Ishikawa (cell line): ENCODE measurements at regions not wholly inside any gene's neighbourhood (a gene's known extent, or its start where the extent isn't known, plus 50 kb on each side); places are given as distances from the start of the nearest gene placed in this dataset.

Experiments used
- CEBPB ChIP-seq: IDR thresholded peaks from 2 replicates; pipeline ENCODE4 v1.6.1; 2012
- CREB1 ChIP-seq: IDR thresholded peaks from 2 replicates; pipeline ENCODE4 v1.6.1; 2012; ENCODE audit warnings: low read depth
- EGR1 ChIP-seq: IDR thresholded peaks from 2 replicates; pipeline ENCODE4 v1.6.1; 2012
- EP300 ChIP-seq: IDR thresholded peaks from 2 replicates; pipeline ENCODE4 v1.6.1; 2012; ENCODE audit warnings: borderline replicate concordance
- FOXM1 ChIP-seq: IDR thresholded peaks from 2 replicates; pipeline ENCODE4 v1.6.1; 2012; ENCODE audit warnings: low read depth, borderline replicate concordance
- MAX ChIP-seq: IDR thresholded peaks from 2 replicates; pipeline ENCODE4 v1.6.1; 2012
- NFIC ChIP-seq: IDR thresholded peaks from 2 replicates; pipeline ENCODE4 v1.6.1; 2012
- RAD21 ChIP-seq: IDR thresholded peaks from 2 replicates; pipeline ENCODE4 v1.6.1; 2012; ENCODE audit warnings: low read depth
- REST ChIP-seq: IDR thresholded peaks from 2 replicates; pipeline ENCODE4 v1.6.1; 2012; ENCODE audit warnings: low read depth, mild to moderate bottlenecking
- TAF1 ChIP-seq: IDR thresholded peaks from 2 replicates; pipeline ENCODE4 v1.6.1; 2012; ENCODE audit warnings: low read depth, mild to moderate bottlenecking
- TCF12 ChIP-seq: IDR thresholded peaks from 2 replicates; pipeline ENCODE4 v1.6.1; 2012; ENCODE audit warnings: low read depth
- TEAD4 ChIP-seq: IDR thresholded peaks from 2 replicates; pipeline ENCODE4 v1.6.1; 2012
- USF1 ChIP-seq: IDR thresholded peaks from 2 replicates; pipeline ENCODE4 v1.6.1; 2012
- YY1 ChIP-seq: IDR thresholded peaks from 2 replicates; pipeline ENCODE4 v1.6.1; 2012; ENCODE audit warnings: low read depth
- ZBTB7A ChIP-seq: IDR thresholded peaks from 2 replicates; pipeline ENCODE4 v1.6.1; 2012; ENCODE audit warnings: low read depth

- TF ChIP-seq REST: no peak
- no peak for TF ChIP-seq FOXM1
- TF ChIP-seq MAX: no peak
- no peak for TF ChIP-seq NFIC
- TF ChIP-seq TAF1: no peak
- no peak for TF ChIP-seq TEAD4
- no peak for TF ChIP-seq EP300
- TF ChIP-seq RAD21: no peak
- TF ChIP-seq YY1: no peak
- TF ChIP-seq USF1: no peak
- TF ChIP-seq TCF12: no peak
Measured at GRCh38 chr2:228709788-228710371, 528.4 kb upstream of the SPHKAP start.

- TF ChIP-seq CEBPB (no peak), REST (no peak), NFIC (no peak), USF1 (no peak), EP300 (no peak), FOXM1 (no peak), YY1 (no peak), TCF12 (no peak), TAF1 (no peak)
Measured at GRCh38 chr2:228707846-228708245, 526.4 kb upstream of the SPHKAP start.

GRCh38 chr2:228705318-228705717, 523.8 kb upstream of the SPHKAP start:
- TF ChIP-seq MAX (no peak), USF1 (no peak), TCF12 (no peak), CREB1 (no peak), EGR1 (no peak), EP300 (no peak), TAF1 (no peak), RAD21 (no peak), FOXM1 (no peak)

GRCh38 chr2:228703152-228703551, 521.7 kb upstream of the SPHKAP start:
- TF ChIP-seq CREB1: no peak
- TF ChIP-seq ZBTB7A: no peak

GRCh38 chr2:228701506-228701905, 520.0 kb upstream of the SPHKAP start:
- TF ChIP-seq TEAD4 (no peak), FOXM1 (no peak), CREB1 (no peak), CEBPB (no peak), TCF12 (no peak), MAX (no peak), USF1 (no peak), EP300 (no peak)

GRCh38 chr2:228700638-228701037, 519.2 kb upstream of the SPHKAP start:
- TF ChIP-seq TCF12 (no peak), TAF1 (no peak), CEBPB (no peak), EGR1 (no peak), TEAD4 (no peak), YY1 (no peak), ZBTB7A (no peak), NFIC (no peak), RAD21 (no peak), CREB1 (no peak), REST (no peak), EP300 (no peak), USF1 (no peak), FOXM1 (no peak)
